GM18511 (cell line): ENCODE measurements at regions not wholly inside any gene's neighbourhood (a gene's known extent, or its start where the extent isn't known, plus 50 kb on each side); places are given as distances from the start of the nearest gene placed in this dataset.

ENCODE experiments used
- ATAC-seq: cut with Tn5 transposase; IDR thresholded peaks from one replicate; pipeline ENCODE4 v1.9.1; 2021; ENCODE audit warnings: mild to moderate bottlenecking, moderate library complexity; ENCODE audit not compliant: unreplicated experiment

GRCh38 chr3:16807391-16807790, 77.4 kb upstream of the PLCL2 start:
- ATAC-seq: no peak

- no peak for ATAC-seq
Measured at GRCh38 chr3:16808393-16809107, 76.2 kb upstream of the PLCL2 start.

GRCh38 chr3:16809482-16809881, 75.3 kb upstream of the PLCL2 start:
- no peak for ATAC-seq

- ATAC-seq: no peak
Measured at GRCh38 chr3:16809993-16810392, 74.8 kb upstream of the PLCL2 start.

GRCh38 chr3:16810593-16811367, 74.0 kb upstream of the PLCL2 start:
- no peak for ATAC-seq

DNA sequence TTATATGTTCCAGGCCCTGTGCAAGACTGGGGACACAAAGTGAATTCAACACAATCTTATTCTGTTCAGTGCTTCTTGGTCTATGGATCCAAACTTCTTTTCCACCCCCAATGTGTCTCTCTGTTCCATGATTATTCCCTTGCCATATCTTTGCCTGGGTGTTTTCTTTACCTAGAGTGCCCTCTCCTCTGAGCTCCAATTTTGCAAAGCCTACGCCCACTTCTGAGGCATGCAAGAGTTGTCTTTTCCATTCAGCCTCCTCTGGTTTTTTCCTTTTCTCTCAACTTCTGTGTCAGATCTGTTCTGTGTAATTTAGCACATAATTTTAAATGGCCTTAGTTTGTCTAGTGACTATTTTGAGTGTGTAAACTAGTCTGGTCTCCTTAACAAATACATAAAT, 72.8 kb upstream of the PLCL2 start:
- no peak for ATAC-seq

GRCh38 chr3:16813336-16813735, 71.4 kb upstream of the PLCL2 start:
- no peak for ATAC-seq

DNA sequence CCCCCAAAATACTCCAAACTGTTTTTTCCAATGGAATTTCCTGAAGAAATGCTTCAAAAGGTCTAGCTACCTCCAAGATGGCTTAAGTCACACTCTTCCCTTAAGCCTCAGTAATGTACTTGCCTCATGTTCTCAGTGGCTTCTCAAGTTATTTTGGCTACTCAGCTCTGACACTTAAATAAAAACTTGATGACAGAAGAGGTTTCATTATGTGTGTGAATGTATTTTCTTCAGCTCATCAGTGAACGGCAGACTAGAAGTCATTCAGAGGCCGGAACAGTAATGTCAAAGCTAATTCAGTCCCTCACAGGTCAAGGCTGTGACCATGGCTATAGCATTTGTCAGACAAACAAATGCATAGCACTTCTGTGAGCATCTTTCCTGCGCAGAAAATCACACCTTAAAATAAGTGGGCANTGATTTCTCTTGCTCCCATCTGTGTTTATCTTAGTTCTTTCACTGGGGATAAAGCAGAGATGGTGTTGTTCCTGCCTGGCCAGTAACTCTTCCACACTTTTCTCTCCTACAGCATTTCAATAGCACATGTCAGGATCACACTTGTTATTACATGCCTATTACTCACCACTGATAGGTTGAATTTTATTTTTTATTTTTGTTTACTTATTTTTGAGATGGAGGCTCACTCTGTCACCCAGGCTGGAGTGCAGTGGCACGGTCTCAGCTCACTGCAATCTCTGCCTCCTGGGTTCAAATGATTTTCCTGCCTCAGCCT, 68.5 kb upstream of the PLCL2 start:
- ATAC-seq: peak; percentile 93

DNA sequence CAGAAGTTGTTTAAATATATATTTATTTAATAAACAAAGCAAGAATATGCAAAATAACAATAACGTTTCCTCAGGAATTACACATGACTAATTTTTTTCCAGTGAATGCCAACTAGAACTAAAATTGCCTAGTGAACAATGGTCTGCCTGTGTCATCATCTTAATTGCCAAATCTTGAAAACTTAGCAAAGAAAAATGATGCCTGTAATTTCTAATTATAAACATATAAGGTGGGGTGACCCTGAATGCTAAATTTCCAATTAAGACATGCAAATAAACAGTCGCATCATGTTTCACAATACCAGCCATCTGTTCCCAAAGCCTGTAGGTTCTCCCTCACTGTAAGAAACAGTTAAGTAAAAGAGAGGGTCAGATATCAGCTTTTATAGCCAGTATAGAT, 67.6 kb upstream of the PLCL2 start:
- ATAC-seq: no peak

DNA sequence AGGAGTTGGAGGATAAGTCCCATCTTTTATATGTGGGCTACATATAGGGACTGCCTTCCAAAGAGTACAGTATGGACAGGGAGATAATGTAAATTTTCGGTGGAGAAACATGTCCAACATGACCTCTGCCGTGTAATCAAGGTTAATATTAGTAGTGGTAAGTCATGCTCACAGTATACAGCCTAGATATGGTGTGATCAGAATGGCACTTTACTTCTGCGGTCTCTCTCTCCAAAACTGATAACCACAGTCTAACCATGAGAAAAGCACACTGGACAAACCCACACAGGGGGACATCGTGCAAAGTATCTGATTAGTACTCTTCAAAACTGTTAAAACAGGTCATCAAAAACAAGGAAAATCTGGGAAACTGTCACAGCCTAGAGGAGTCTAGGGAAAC, 66.6 kb upstream of the PLCL2 start:
- ATAC-seq: no peak

- ATAC-seq: no peak
Measured at GRCh38 chr3:16818945-16819344, 65.8 kb upstream of the PLCL2 start.

- ATAC-seq: no peak
Measured at GRCh38 chr3:16820485-16820884, 64.3 kb upstream of the PLCL2 start.

DNA sequence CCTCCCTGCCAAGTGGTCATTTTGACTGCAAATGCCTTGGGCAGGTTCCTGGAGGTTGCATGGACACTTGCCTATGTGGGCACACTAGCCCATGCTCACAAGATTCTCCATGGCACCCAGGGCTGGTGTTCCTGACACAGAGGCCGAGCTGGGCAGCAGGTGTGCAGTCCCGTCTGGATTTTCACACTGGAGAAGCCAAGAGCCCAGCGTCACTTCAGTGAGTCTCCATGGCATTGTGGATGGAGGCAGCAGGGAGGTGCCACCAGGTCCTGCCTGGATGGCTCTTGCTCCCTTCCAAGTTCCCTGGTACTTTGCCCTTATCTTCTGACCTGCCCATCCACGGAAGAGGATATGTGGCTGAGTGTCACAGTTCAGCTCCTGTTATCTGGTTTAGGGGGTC, 63.7 kb upstream of the PLCL2 start:
- ATAC-seq: no peak

DNA sequence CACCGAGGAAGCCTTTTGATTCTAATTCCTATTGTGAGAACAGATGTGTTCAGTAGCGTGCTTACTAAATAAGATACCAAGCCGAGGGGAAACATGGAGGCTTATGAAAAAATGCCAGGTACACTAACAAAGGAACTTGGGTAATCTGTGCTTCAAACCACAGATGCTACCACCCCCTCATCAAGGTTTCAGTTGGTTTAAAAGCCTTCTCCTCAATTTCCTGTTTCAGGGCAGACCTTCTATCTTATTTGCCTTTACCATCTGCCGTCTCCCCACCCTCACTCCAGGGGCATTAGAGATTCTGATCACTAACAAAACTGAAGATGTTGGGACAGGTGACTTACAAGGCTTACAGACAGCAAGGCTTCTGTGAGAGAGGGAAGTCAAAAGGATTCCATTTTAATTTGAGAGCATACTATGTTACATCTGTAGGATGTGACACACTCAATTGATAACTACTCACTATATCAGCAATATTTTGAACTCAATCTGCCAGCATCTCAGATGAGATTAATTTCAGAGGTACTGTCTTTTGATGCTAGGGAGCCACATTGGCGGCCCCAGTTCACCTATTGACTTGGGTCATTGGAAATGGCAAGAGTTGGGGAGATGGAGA, 60.6 kb upstream of the PLCL2 start:
- ATAC-seq: peak; percentile 92

- ATAC-seq: no peak
Measured at GRCh38 chr3:16825617-16826204, 59.0 kb upstream of the PLCL2 start.

GRCh38 chr3:16828815-16829214, 55.9 kb upstream of the PLCL2 start:
- no peak for ATAC-seq

DNA sequence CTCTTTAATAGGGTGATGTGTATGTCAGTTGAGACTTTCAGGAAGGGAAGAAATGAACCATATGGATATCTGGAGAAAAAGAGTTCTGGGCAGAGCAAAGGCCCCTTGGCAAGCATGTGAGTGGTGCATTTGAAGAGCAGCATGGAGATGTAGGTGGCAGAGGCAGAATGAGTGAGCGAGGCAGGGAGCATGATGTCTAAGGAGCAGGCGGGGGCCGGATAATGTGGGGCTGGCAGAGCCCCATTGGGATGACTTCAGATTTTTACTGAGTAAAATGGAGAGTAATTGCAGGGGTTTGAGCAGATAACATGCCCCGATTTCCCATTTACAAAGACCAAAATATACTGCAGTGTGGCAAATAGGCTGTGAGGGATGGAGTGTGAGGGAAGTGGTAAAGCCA, 52.9 kb upstream of the PLCL2 start:
- no peak for ATAC-seq

DNA sequence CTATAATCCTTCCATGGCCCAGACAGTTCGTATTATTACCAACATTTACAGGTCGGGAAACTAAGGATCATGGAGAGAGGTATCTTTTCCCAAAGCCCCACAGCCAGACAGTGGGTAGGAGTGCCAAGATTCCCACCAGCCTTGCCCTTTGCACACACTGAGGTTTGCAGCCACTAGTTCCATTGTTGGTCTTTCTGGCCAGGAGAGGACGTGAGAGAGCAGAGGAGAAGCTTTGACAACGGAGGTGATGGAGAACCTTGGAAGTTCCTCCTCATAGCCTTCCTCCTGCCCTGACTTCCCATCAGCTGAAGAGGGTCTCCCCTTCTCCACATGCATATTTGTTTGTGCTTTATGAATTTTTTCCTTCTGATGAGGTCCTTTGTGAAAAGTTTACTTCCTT, 50.5 kb upstream of the PLCL2 start:
- ATAC-seq: no peak

DNA sequence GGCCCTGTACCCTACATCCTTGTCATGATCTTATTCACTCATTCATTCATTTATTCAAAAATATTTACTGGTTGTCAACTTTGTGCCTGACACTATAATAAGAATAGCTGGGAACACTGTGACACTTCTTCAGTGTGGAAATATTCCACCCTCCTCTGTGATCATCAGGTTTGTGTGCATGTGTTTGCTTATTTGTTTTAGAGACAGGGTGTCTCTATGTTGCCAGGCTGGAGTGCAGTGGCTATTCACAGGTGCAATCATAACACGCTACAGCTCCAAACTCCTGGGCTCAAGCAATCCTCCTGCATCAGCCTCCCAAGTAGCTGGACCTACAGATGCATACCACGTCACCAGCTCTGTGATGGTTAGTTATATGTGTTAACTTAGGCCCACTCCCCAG, 50.0 kb upstream of the PLCL2 start:
- no peak for ATAC-seq
